ENCODE measurements at regions not wholly inside any gene's neighbourhood (a gene's known extent, or its start where the extent isn't known, plus 50 kb on each side); places are given as distances from the start of the nearest gene placed in this dataset.

DNA sequence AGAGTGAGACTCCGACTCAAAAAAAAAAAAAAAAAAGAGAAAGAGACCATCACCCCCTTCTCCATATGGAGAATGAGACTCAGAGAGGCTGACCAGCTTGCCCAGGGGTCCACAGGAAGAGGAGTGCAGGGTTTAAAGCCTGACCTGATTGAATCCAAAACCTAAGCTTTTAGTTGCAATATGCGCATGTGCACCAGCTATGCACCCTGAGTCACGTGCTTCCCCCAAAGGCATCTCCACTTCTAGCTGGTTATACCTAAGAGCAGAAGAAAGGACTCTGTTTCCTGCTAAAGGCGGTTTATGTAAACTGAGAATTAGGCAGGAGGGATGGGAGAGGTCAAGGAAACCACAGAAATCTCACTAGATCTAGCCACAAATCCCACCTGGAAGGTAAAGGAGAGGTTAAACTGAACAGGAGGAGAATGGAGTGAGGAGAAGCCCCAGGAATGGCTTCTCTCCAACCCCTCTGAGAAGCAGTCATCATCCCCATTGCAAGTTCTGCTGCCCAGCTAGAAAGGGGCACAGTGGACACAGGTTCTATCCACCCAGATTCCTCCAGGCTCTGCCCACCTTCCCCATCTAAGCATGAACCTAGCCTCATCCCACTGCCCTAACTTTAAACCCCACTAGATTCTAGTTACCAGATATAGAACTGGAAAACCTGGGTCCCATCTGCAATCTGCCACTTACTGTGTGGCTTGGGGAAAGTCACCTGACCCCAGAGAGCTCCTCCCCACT, 171.3 kb downstream of the ACTL7B start:
- no peak for TF ChIP-seq EZH2 (IDR thresholded peaks at IDR 0.05; ENCODE audit: low read length)
- TF ChIP-seq, protein P1, sequence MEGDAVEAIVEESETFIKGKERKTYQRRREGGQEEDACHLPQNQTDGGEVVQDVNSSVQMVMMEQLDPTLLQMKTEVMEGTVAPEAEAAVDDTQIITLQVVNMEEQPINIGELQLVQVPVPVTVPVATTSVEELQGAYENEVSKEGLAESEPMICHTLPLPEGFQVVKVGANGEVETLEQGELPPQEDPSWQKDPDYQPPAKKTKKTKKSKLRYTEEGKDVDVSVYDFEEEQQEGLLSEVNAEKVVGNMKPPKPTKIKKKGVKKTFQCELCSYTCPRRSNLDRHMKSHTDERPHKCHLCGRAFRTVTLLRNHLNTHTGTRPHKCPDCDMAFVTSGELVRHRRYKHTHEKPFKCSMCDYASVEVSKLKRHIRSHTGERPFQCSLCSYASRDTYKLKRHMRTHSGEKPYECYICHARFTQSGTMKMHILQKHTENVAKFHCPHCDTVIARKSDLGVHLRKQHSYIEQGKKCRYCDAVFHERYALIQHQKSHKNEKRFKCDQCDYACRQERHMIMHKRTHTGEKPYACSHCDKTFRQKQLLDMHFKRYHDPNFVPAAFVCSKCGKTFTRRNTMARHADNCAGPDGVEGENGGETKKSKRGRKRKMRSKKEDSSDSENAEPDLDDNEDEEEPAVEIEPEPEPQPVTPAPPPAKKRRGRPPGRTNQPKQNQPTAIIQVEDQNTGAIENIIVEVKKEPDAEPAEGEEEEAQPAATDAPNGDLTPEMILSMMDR (optimal IDR thresholded peaks at IDR 0.05 in 1 of 3, IDR thresholded peaks at IDR 0.05 in 1 of 3, conservative IDR thresholded peaks at IDR 0.05 in 1 of 3; ENCODE audit: extremely low read depth in 1 of 3, insufficient read depth in 2 of 3, low read length in 3 of 3): no peak

Measured in keratinocyte (primary cell).